ENCODE measurements at regions not wholly inside any gene's neighbourhood (a gene's known extent, or its start where the extent isn't known, plus 50 kb on each side); places are given as distances from the start of the nearest gene placed in this dataset.

GRCh38 chr7:118040562-118040961 lies 143.4 kb upstream of the LSM8 start:
- Histone ChIP-seq H3K27ac (ENCODE audit: insufficient read depth, low read length) (no peak overlapping the region), H4K8ac (ENCODE audit: low read depth in 2 of 2, low read length in 2 of 2) (no peak overlapping the region), H3K9me1 (ENCODE audit: insufficient read depth, low read length) (no peaks in the 10 kb centered on the region), H2BK15ac (ENCODE audit: low read depth, low read length) (no peak overlapping the region), H2AK9ac (replicated peaks; ENCODE audit: low read depth, low read length, poor library complexity) (no peak overlapping the region), H3K27me3 (ENCODE audit: control insufficient read depth, insufficient read depth, low read length) (no peaks in the 10 kb centered on the region), H3K4ac (ENCODE audit: low read depth, low read length) (no peak overlapping the region), H3K9me3 (ENCODE audit: control insufficient read depth, insufficient read depth, low read length) (no peaks in the 10 kb centered on the region), H2AK5ac (ENCODE audit: low read depth, low read length) (no peak overlapping the region), H3K56ac (ENCODE audit: extremely low read depth, insufficient read depth, low read length) (no peak overlapping the region), H2BK20ac (ENCODE audit: low read depth, low read length) (no peak overlapping the region), H3K36me3 (ENCODE audit: control insufficient read depth, insufficient read depth, low read length) (no peaks in the 10 kb centered on the region), H3K9ac (ENCODE audit: low read depth, low read length) (no peak overlapping the region), H3K4me2 (ENCODE audit: low read depth, low read length) (no peak overlapping the region), H2BK5ac (ENCODE audit: low read depth, low read length, poor library complexity, severe bottlenecking) (no peak overlapping the region), H3K4me1 (ENCODE audit: control insufficient read depth, insufficient read depth, low read length) (no peaks in the 10 kb centered on the region), H3K79me1 (ENCODE audit: low read depth in 1 of 2, low read length in 2 of 2) (no peaks in the 10 kb centered on the region), H3K23ac (ENCODE audit: low read depth, low read length) (no peak overlapping the region), H3K14ac (replicated peaks; ENCODE audit: low read depth, low read length) (no peak overlapping the region), H3K4me3 (ENCODE audit: insufficient read depth, low read depth, low read length) (no peak overlapping the region), H4K20me1 (ENCODE audit: insufficient read depth, low read length) (no peaks in the 10 kb centered on the region), H4K91ac (ENCODE audit: insufficient read depth, low read depth, low read length) (no peak overlapping the region), H2BK120ac (ENCODE audit: low read depth, low read length) (no peak overlapping the region), H4K5ac (ENCODE audit: low read depth, low read length) (no peak overlapping the region), H3K18ac (ENCODE audit: low read depth, low read length) (no peak overlapping the region), H2AFZ (replicated peaks; ENCODE audit: low read length, poor library complexity) (no peak overlapping the region)
- ATAC-seq (ENCODE audit: low read depth) (no peak), DNase-seq (no peak)
- no peak for TF ChIP-seq CEBPB (IDR thresholded peaks at IDR 0.05; ENCODE audit: low read depth, low read length)
- TF ChIP-seq BHLHE40 (IDR thresholded peaks at IDR 0.05; ENCODE audit: low read depth, low read length): no peak
- intact Hi-C loops (cut with micrococcal nuclease) (no loop called here), dilution Hi-C loops (cut with HindIII; ENCODE audit: low sequenced_read_pairs, unreplicated experiment) (no loop called here), in situ Hi-C loops (cut with MboI; ENCODE audit: low sequenced_read_pairs) (no loop called here)
- no TSS peak for BruUV-seq (replicated peaks)
- no CpG with 5 or more reads among the region's 2 CpGs for WGBS, 2 experiments (ENCODE audit: extremely low coverage in 2 of 2, insufficient read length in 1 of 2)
- CTCF ChIA-PET: no interaction called here
- POLR2A ChIA-PET (ENCODE audit: unreplicated experiment): no interaction called here

Measured in IMR-90 (cell line).